Panc1 (cell line): ENCODE measurements at regions not wholly inside any gene's neighbourhood (a gene's known extent, or its start where the extent isn't known, plus 50 kb on each side); places are given as distances from the start of the nearest gene placed in this dataset.

Source experiments
- POLR2AphosphoS5 ChIP-seq: IDR thresholded peaks from 2 replicates; pipeline ENCODE4 v1.6.1; 2012; ENCODE audit warnings: mild to moderate bottlenecking, low read depth, low read length, moderate library complexity
- TF ChIP-seq, protein P1 (sequence below): fragments of 450-650 bp; IDR thresholded peaks from 2 replicates; pipeline ENCODE4 v1.5.1; 2017; ENCODE audit warnings: mild to moderate bottlenecking
- TF ChIP-seq, protein P2 (sequence below), 2 experiments: IDR thresholded peaks; 2 replicates each; pipeline ENCODE4 v1.6.1; 2011 to 2012; ENCODE audit warnings: low read depth in 2 of 2, control low read depth in 1 of 2, low read length in 1 of 2, mild to moderate bottlenecking in 1 of 2, moderate library complexity in 1 of 2; ENCODE audit not compliant: insufficient read depth in 1 of 2

- TF ChIP-seq, protein P1, sequence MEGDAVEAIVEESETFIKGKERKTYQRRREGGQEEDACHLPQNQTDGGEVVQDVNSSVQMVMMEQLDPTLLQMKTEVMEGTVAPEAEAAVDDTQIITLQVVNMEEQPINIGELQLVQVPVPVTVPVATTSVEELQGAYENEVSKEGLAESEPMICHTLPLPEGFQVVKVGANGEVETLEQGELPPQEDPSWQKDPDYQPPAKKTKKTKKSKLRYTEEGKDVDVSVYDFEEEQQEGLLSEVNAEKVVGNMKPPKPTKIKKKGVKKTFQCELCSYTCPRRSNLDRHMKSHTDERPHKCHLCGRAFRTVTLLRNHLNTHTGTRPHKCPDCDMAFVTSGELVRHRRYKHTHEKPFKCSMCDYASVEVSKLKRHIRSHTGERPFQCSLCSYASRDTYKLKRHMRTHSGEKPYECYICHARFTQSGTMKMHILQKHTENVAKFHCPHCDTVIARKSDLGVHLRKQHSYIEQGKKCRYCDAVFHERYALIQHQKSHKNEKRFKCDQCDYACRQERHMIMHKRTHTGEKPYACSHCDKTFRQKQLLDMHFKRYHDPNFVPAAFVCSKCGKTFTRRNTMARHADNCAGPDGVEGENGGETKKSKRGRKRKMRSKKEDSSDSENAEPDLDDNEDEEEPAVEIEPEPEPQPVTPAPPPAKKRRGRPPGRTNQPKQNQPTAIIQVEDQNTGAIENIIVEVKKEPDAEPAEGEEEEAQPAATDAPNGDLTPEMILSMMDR = no peak
- TF ChIP-seq, protein P2, sequence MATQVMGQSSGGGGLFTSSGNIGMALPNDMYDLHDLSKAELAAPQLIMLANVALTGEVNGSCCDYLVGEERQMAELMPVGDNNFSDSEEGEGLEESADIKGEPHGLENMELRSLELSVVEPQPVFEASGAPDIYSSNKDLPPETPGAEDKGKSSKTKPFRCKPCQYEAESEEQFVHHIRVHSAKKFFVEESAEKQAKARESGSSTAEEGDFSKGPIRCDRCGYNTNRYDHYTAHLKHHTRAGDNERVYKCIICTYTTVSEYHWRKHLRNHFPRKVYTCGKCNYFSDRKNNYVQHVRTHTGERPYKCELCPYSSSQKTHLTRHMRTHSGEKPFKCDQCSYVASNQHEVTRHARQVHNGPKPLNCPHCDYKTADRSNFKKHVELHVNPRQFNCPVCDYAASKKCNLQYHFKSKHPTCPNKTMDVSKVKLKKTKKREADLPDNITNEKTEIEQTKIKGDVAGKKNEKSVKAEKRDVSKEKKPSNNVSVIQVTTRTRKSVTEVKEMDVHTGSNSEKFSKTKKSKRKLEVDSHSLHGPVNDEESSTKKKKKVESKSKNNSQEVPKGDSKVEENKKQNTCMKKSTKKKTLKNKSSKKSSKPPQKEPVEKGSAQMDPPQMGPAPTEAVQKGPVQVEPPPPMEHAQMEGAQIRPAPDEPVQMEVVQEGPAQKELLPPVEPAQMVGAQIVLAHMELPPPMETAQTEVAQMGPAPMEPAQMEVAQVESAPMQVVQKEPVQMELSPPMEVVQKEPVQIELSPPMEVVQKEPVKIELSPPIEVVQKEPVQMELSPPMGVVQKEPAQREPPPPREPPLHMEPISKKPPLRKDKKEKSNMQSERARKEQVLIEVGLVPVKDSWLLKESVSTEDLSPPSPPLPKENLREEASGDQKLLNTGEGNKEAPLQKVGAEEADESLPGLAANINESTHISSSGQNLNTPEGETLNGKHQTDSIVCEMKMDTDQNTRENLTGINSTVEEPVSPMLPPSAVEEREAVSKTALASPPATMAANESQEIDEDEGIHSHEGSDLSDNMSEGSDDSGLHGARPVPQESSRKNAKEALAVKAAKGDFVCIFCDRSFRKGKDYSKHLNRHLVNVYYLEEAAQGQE (IDR thresholded peaks at IDR 0.05; ENCODE audit: insufficient read depth in 1 of 2, low read depth in 2 of 2, low read length in 1 of 2) = no peak
- TF ChIP-seq POLR2AphosphoS5 = no peak
Measured at GRCh38 chr7:25454020-25454419, 225.7 kb upstream of the NPVF start.
